Fibroblast of the aortic adventitia (primary cell): ENCODE measurements at regions not wholly inside any gene's neighbourhood (a gene's known extent, or its start where the extent isn't known, plus 50 kb on each side); places are given as distances from the start of the nearest gene placed in this dataset.
"Not testable (repeated sequence)": the region's sequence is repeated elsewhere in the genome, so short reads cannot be mapped to it uniquely, and the experiment has no call there.

Experiments
- DNase-seq: peaks from one replicate; pipeline ENCODE4 v3.0.0-alpha.2; 2010; ENCODE audit warnings: low read depth
- H3K4me3 ChIP-seq: 2 replicates; pipeline ENCODE4 v1.5.1; 2011; ENCODE audit warnings: low read depth, mild to moderate bottlenecking, control low read depth, low read length, moderate library complexity
- CTCF ChIP-seq: IDR thresholded peaks from 2 replicates; pipeline ENCODE4 v1.5.1; 2011; ENCODE audit warnings: mild to moderate bottlenecking, low read length, control low read depth, inconsistent platforms; ENCODE audit not compliant: insufficient read depth

DNA sequence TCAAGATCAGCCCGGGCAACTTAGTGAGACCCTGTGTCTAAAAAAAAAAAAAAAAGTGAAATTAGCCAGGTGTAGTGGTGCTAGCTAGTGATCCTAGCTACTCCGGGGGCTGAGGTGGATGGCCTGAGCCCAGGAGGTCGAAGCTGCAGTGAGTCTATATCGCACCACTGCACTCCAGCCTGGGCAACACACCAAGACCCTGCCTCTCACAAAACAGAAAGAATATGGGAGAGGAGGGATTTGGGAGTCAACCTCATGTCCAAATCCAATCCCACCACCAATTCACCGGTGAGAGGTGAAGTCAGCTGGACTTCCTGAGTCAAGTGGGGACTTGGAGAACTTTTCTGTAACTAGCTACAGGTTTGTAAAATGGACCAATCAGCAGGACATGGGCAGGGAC is 80.5 kb upstream of the MFGE8 start:
- DNase-seq = no peak
- no peak for TF ChIP-seq CTCF

DNA sequence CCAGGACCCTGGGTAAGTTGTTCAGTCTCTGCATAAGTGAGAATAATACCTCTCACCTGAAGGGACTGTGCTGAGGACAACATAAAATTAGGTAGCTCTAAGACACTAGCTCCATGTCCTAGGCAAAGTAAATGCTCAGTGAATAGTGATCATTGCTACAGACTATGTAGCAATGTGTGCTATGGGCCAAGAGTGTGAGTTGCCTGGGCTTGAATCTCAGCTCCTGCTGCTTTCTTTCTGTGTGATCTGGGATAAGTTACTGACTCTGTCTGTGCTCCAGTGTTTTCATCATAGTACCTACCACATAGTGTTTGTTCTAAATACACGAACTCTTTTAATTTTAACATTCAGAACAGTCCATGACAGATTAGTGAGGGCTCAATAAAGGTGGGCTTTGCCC is 81.1 kb upstream of the MFGE8 start:
- no peak overlapping the region for H3K4me3 ChIP-seq
- TF ChIP-seq CTCF = no peak
- no peak for DNase-seq

More for the DNA sequence above, 80.5 kb upstream of the MFGE8 start:
- H3K4me3 ChIP-seq = no peak overlapping the region

GRCh38 chr15:88995449-88995848 is 82.3 kb upstream of the MFGE8 start:
- H3K4me3 ChIP-seq = no peak overlapping the region
- no peak for TF ChIP-seq CTCF
- DNase-seq = peak; percentile 22

DNA sequence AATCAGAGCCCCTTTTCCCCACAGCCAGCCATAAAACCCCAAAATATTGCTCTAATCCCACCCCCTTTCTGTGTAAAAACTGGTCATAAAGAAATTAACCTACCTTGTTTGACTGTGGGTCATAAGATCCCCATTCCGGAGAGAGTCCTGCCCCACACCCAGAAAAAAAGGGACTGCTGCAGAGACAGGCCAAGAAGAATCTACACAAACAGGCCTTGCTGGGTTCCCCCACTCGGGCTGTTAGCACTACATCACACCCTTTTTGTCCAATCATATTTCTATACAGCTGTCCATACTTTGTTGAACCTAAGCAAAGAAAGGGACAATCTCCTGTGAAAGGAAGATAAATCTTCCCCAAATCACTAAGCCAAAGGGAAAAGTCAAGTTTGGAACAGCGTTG is 84.4 kb upstream of the MFGE8 start:
- DNase-seq = no peak
- no peak for TF ChIP-seq CTCF
- H3K4me3 ChIP-seq = no peak overlapping the region

- TF ChIP-seq CTCF = no peak
- H3K4me3 ChIP-seq = no peak overlapping the region
- DNase-seq = no peak
Measured at GRCh38 chr15:88998980-88999713, 86.0 kb upstream of the MFGE8 start.

GRCh38 chr15:89001708-89002275 is 86.5 kb upstream of the ABHD2 start:
- not testable (repeated sequence) for DNase-seq, H3K4me3 ChIP-seq

GRCh38 chr15:89002281-89002761 is 85.9 kb upstream of the ABHD2 start:
- no peak overlapping the region for H3K4me3 ChIP-seq
- peak; percentile 63 for DNase-seq
- no peak for TF ChIP-seq CTCF
